Body of pancreas (tissue), 4 donors: ENCODE measurements at regions not wholly inside any gene's neighbourhood (a gene's known extent, or its start where the extent isn't known, plus 50 kb on each side); places are given as distances from the start of the nearest gene placed in this dataset.

Source experiments
- CTCF ChIP-seq, 7 experiments: fragments of 450-650 bp in 4 of 7; fragments of 200-600 bp in 3 of 7; sonication (generic) in 3 of 7; IDR thresholded peaks; one replicate each; pipeline ENCODE4 v1.5.1; 2016 to 2019; ENCODE audit warnings: antibody characterized with exemption in 7 of 7
- POLR2A ChIP-seq, 3 donors: fragments of 450-650 bp; IDR thresholded peaks; one replicate each; pipeline ENCODE4 v1.6.1; 2016; ENCODE audit warnings: antibody characterized with exemption in 3 of 3, mild to moderate bottlenecking in 2 of 3

- no peak for TF ChIP-seq CTCF (IDR thresholded peaks at IDR 0.05)
- TF ChIP-seq POLR2A (IDR thresholded peaks at IDR 0.05), result no peak
Measured at GRCh38 chr2:204145791-204146190, 209.2 kb downstream of the ICOS start.
